GM21367 (cell line): ENCODE measurements at regions not wholly inside any gene's neighbourhood (a gene's known extent, or its start where the extent isn't known, plus 50 kb on each side); places are given as distances from the start of the nearest gene placed in this dataset.
"Not testable (repeated sequence)": the region's sequence is repeated elsewhere in the genome, so short reads cannot be mapped to it uniquely, and the experiment has no call there.

Experiments used
- ATAC-seq: cut with Tn5 transposase; IDR thresholded peaks from one replicate; pipeline ENCODE4 v1.9.1; 2021; ENCODE audit not compliant: unreplicated experiment

DNA sequence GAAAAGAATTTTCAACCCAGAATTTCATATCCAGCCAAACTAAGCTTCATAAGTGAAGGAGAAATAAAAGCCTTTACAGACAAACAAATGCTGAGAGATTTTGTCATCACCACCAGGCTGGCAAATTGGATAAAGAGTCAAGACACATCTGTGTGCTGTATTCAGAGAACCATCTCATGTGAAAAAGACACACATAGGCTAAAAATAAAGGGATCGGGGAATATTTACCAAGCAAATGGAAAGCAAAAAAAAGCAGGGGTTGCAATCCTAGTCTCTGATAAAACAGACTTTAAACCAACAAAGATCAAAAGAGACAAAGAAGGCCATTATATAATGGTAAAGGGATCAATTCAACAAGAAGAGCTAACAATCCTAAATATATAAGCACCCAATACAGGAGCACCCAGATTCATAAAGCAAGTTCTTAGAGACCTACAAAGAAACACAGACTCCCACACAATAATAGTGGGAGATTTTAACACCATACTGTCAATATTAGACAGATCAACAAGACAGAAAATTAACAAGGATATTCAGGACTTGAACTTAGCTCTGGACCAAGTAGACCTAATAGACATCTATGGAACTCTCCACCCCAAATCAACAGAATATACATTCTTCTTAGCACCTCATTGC, 55.9 kb upstream of the ACSM6 start:
- not testable (repeated sequence) for ATAC-seq

DNA sequence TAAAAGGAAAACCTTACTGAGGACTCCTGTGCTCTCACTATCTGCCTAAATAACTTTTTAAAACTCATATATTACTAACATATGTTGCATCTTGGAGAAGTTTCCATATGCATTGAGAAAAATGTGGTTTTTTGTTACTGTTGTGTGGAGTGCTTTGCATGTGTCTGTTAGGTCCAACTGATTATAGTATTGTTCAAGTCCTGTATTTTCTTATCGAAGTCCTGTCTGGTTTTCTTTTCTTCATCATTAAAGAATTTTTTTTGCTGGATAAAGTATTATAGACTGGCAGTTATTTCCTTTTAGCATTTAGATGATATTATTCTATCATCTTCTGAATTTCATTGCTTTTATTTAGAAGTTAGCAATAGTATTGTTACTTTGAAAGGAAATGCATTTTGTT, 59.5 kb upstream of the ACSM6 start:
- ATAC-seq = no peak

DNA sequence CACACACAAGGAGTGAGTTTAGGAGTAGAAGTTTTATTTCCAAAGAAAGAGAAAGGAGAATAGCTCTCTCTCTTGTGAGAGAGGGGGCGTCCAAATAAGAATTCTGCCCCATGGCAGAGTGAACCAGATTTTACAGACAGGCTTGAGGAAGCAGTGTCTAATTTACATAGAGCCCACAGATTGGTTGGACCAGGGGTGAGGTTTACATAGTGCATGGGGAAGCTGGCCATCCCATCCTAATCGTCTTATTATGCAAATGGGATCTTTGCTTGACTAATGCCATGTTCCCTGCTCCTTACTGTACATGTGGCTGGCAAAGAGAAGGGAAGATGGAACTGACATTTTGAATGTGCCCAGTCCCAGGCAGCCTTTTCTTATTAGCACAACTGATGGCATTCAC, 60.0 kb upstream of the ACSM6 start:
- no peak for ATAC-seq

DNA sequence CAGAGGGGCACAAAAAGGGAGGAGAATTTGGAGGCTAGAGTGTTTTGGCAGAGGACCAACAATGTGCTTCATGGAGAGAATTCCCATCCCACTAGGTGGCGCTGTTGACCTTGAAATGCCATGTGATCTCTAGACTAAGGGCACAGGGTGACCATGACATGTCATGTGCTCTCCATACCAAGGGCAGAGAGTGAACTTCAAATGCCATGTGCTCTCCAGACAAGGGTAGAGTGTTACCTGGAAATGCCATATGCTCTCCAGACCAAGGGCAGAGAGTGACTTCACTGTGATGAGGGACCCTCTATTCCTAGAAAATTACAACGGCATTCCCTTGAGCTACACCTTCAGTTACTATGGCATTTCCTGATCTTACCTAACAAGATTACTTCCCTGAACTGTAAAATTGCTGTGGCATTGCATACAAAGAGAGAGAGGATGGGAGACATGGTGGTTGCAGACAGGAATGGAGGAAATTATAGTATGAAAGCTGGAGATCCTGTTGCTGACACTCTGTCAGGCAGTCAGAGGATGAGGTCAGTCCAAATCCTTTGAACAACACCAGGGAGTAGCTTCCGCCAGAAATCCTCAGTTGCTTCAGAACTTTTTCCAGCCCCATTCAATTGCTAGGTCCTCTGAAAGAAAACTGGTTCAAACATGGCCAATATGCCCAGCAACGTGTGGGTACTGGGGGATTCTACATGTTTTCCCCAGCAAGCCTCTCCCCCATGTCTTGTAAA, 60.9 kb upstream of the ACSM6 start:
- peak; percentile 96 for ATAC-seq

DNA sequence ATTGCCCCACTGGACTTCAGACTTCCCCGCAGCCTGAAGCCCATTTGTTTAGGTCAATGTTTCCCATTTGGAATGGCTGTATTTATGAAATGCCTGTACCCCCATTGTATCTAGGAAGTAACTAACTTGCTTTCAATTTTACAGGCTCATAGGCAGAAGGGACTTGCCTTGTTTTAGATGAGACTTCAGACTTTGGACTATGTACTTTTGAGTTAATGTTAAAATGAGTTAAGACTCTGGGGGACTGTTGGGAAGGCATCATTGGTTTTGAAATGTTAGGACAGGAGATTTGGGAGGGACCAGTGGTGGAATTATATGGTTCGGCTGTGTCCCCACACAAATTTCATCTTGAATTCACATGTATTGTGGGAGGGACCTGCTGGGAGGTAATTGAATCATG, 61.1 kb upstream of the CYP2C8 start:
- not testable (repeated sequence) for ATAC-seq

DNA sequence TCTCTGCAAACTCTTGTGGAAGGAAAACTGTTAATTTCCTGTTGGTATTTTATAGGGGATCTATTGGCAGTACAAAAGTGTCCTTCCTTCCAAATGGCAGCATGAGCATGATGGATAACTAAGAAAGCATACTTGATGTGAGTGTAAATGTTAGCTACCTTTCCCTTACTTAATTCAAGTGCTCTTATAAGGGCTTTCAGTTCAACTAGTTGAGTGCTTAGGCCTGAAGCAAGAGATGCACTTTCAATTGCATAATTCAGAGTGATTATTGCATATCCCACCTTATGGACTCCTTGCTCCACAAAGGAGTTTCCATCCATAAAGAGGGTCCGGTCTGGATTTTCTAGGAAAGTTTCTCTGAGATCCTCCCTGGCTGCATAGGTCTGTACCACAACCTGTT, 56.3 kb upstream of the CYP2C8 start:
- ATAC-seq = no peak

DNA sequence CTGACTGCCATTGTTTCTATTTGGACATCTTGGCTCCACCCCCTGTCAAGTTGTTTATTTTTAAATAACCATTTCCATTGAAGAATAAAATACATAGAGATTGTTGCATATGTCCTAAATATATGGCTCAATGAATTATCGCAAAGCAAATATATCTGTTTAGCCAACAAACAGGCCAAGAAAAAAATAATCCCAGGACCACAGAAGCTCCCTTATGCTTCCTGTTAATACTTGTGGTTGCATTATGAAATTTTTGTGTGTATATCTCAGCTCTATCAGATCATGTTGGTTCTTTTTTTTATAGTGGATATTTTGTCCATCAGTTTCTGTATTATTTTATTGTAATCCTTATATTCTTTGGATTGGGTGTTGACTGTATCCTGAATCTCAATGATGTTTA, 53.4 kb upstream of the CYP2C8 start:
- no peak for ATAC-seq

DNA sequence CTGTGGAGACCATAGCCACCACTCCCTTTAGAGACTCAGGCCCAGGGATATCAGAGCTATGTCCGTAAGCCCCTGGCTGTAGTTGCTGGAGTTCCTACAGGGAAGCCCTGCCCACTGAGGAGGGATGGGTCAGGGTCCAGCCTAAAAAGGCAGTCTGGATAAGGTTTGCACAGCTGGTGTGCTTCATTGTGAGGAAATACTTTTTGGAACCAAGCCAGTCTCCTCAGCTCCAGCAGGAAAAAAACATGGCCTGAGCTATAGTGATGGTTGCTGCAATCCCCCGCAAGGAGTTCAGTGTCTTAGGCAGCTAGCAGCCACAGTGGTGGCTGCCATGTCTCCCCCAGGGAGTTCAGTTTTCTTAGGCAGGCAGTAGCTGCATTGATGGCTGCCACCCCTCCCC, 52.6 kb upstream of the CYP2C8 start:
- ATAC-seq = no peak
